Spleen (tissue), 11 donors: ENCODE measurements at regions not wholly inside any gene's neighbourhood (a gene's known extent, or its start where the extent isn't known, plus 50 kb on each side); places are given as distances from the start of the nearest gene placed in this dataset.

Experiments used
- DNase-seq: peaks from one replicate; pipeline ENCODE4 v3.0.0-alpha.2; 2020
- H3K27ac ChIP-seq, 8 donors: fragments of 200-600 bp; sonication (generic) in 7 of 8; 1 replicate in 4 of 8; 2 replicates in 4 of 8; pipeline versions ENCODE4 v1.5.0 to v1.8.0; 2016 to 2021; ENCODE audit warnings: inconsistent platforms in 4 of 8, mild to moderate bottlenecking in 4 of 8, moderate library complexity in 1 of 8
- H3K27me3 ChIP-seq, 7 donors: fragments of 200-600 bp; sonication (generic) in 6 of 7; replicated peaks in 1 of 7; 1 replicate in 4 of 7; 2 replicates in 3 of 7; pipeline versions ENCODE4 v1.5.0 to v1.8.0; 2016 to 2021; ENCODE audit warnings: inconsistent platforms in 3 of 7, mild to moderate bottlenecking in 1 of 7
- H3K36me3 ChIP-seq, 6 donors: fragments of 200-600 bp; sonication (generic) in 5 of 6; 1 replicate in 4 of 6; 2 replicates in 2 of 6; pipeline versions ENCODE4 v1.5.0 to v1.8.0; 2016 to 2021; ENCODE audit warnings: inconsistent platforms in 2 of 6
- H3K4me1 ChIP-seq, 6 donors: fragments of 200-600 bp; sonication (generic) in 5 of 6; 1 replicate in 3 of 6; 2 replicates in 3 of 6; pipeline versions ENCODE4 v1.5.0 to v1.8.0; 2016 to 2021; ENCODE audit warnings: inconsistent platforms in 3 of 6
- H3K4me3 ChIP-seq, 8 donors: fragments of 200-600 bp; sonication (generic) in 7 of 8; 1 replicate in 4 of 8; 2 replicates in 4 of 8; pipeline versions ENCODE4 v1.5.0 to v1.8.0; 2016 to 2021; ENCODE audit warnings: inconsistent platforms in 4 of 8, mild to moderate bottlenecking in 4 of 8, moderate library complexity in 2 of 8
- H3K9me3 ChIP-seq, 8 donors: fragments of 200-600 bp; sonication (generic) in 7 of 8; 1 replicate in 4 of 8; 2 replicates in 4 of 8; pipeline versions ENCODE4 v1.5.0 to v1.8.0; 2016 to 2021; ENCODE audit warnings: inconsistent platforms in 4 of 8
- POLR2A ChIP-seq, 3 donors: fragments of 450-650 bp; IDR thresholded peaks; one replicate each; pipeline ENCODE4 v1.5.1; 2017; ENCODE audit warnings: antibody characterized with exemption in 3 of 3, mild to moderate bottlenecking in 1 of 3
- POLR2AphosphoS5 ChIP-seq, 3 donors: sonication (generic); formaldehyde crosslinking; IDR thresholded peaks; one replicate each; pipeline ENCODE4 v1.5.1; 2017; ENCODE audit warnings: antibody characterized with exemption in 3 of 3
- WGBS, 5 donors: extraction: QIAGEN DNeasy Blood & Tissue Kit in 3 of 5; methylation state at CpG; one replicate each; pipeline versions ENCODE4 v1.1.5 to v1.1.7; 2013 to 2018; 5-methylcytosine and 5-hydroxymethylcytosine counted together
- intact Hi-C: fragments of 100-400 bp; cut with DNase I; formaldehyde crosslinking; loops from one replicate; pipeline ENCODE4 v1.15.0; 2023; ENCODE audit warnings: low total_unique reads
- TF ChIP-seq, protein P1 (sequence below), 11 experiments: fragments of 200-600 bp in 7 of 11; fragments of 450-650 bp in 4 of 11; sonication (generic) in 4 of 11; IDR thresholded peaks in 8 of 11; conservative IDR thresholded peaks in 3 of 11; 1 replicate in 7 of 11; 2 replicates in 4 of 11; pipeline versions ENCODE4 v1.4.0 to v1.8.0; 2016 to 2021; ENCODE audit warnings: antibody characterized with exemption in 11 of 11, inconsistent platforms in 4 of 11, mild to moderate bottlenecking in 1 of 11
- donor health status: healthy with polysubstance abuse.
- donor health status: DM: no; HTN: no; CAD: no; lungs with moderate emphysema.
- donor health status: DM: no; HTN: no; CAD: no.
- donor health status: Bipolar disorder and iron deficiency.
- donor health status: healthy.
- donor health status: DM: no; HTN: no; CAD: no.
- donor health status: DM: yes; HTN: yes; CAD: no.

DNA sequence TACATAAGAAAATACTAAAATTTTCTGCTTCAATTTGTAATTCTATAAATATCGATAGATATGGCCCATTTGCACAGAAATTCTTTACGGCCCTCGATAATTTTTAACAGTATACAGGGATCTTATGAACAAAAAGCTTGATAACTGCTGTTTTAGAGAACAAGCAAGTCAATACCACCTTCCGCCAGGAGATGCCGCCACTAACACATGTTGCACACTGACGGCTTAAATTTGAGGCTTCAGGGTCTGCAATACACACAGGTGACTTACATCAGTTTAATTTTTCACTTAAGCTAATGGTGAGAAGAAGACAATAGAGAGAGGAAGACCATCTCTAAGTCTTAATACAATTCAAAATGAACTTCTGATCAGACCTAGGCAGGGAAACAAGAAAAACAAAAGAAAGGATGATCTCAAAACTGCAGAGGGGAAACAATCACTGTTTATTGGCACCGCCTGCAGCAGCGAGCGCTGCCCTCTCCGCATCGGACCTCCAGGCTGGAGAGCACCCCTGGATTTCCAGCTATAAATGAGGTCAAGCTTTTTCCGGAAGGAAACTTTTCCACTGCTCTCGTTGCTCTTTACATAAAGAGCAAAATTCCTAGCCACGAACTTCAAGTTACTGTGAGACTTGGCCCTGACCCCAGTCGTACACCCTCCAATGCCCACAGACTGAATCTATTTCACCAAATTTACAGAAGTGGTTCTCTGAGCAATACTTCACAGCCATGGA, 53.9 kb downstream of the OTOR start:
- Histone ChIP-seq H3K4me3 (no peak overlapping the region), H3K36me3 (no peaks in the 10 kb centered on the region), H3K27me3 (peaks cover 0 to 88% (median 16%) of the 10 kb centered on the region in 7 donors), H3K4me1 (peaks cover 0 to 5% (median 0%) of the 10 kb centered on the region in 6 donors), H3K9me3 (no peaks in the 10 kb centered on the region), H3K27ac (no peak overlapping the region)
- 35 to 46% (median 43%) methylated on average over 15 of the region's 15 CpGs for WGBS, 5 donors
- intact Hi-C loops: loop anchor here (2.0 kb wide), 1 partner anchor 629 kb away; no protein-coding TSS in a partner anchor
- TF ChIP-seq, protein P1, sequence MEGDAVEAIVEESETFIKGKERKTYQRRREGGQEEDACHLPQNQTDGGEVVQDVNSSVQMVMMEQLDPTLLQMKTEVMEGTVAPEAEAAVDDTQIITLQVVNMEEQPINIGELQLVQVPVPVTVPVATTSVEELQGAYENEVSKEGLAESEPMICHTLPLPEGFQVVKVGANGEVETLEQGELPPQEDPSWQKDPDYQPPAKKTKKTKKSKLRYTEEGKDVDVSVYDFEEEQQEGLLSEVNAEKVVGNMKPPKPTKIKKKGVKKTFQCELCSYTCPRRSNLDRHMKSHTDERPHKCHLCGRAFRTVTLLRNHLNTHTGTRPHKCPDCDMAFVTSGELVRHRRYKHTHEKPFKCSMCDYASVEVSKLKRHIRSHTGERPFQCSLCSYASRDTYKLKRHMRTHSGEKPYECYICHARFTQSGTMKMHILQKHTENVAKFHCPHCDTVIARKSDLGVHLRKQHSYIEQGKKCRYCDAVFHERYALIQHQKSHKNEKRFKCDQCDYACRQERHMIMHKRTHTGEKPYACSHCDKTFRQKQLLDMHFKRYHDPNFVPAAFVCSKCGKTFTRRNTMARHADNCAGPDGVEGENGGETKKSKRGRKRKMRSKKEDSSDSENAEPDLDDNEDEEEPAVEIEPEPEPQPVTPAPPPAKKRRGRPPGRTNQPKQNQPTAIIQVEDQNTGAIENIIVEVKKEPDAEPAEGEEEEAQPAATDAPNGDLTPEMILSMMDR (IDR thresholded peaks at IDR 0.05 in 8 of 11, conservative IDR thresholded peaks at IDR 0.05 in 3 of 11): peak in 10 of 11 experiments; percentile 27 to 80 (median 64)
- TF ChIP-seq POLR2AphosphoS5 (IDR thresholded peaks at IDR 0.05) (no peak), POLR2A (IDR thresholded peaks at IDR 0.05) (no peak)
- no peak for DNase-seq

DNA sequence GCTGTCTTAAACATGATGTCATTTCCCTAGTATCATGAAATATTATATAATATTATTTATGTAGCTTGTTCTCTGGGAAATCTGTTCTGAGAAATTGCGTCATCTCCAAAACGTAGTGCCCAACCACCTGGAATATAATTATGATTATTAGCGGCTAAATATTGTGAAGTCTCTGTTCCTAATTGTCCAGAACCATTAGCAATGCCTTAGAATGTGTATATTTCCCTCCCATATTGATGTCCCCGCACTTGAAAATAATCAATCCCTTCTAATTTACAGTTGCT, 54.4 kb downstream of the OTOR start:
- peaks cover 0 to 88% (median 16%) of the 10 kb centered on the region in 7 donors for H3K27me3 ChIP-seq
- H3K27ac ChIP-seq: no peak overlapping the region
- DNase-seq: no peak
- H3K9me3 ChIP-seq: no peaks in the 10 kb centered on the region
- no peak for TF ChIP-seq POLR2A (IDR thresholded peaks at IDR 0.05)
- no peak for TF ChIP-seq POLR2AphosphoS5 (IDR thresholded peaks at IDR 0.05)
- TF ChIP-seq, protein P1 (IDR thresholded peaks at IDR 0.05 in 8 of 11, conservative IDR thresholded peaks at IDR 0.05 in 3 of 11): no peak
- no peak overlapping the region for H3K4me3 ChIP-seq
- intact Hi-C loops: loop anchor here (2.0 kb wide), 1 partner anchor 628 kb away; no protein-coding TSS in a partner anchor
- 58 to 79% (median 67%) methylated on average over 4 of the region's 4 CpGs for WGBS, 5 donors
- peaks cover 0 to 5% (median 0%) of the 10 kb centered on the region in 6 donors for H3K4me1 ChIP-seq
- no peaks in the 10 kb centered on the region for H3K36me3 ChIP-seq

DNA sequence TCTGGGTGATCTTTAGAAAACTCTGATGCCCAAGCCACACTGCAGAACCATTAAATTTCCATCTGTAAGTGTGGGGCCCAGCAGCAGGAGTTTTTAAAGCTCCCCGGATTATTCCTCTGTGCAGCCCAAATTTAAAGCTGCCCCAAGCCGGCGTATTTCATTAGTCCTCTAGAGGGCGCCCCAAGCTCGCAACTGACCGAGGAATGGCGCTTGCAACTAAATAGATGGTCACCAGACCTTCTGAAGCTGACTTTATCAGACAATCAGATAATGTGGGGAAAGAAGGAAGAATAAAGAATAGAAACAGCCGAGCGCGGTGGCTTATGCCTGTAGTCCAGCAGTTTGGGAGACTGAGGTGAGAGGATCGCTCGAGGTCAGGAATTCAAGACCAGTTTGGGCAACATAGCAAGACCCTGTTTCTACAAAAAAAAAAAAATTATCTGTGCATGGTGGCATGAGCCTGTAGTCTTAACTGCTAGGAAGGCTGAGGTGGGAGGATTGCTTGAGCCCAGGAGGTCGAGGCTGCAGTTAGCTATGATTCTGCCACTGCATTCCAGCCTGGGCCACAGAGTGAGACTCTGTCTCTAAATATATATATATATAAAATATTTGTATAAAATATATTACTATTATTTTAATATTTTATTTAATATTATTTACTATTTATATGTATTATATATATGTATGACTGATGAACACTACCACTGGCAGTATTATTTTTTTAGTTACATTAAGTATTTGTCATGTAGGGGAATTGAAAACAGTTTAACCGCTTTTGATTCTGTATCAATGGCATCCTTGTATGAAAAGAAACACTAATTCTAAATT, 56.0 kb downstream of the OTOR start:
- 19 to 22% (median 21%) methylated on average over 14 of the region's 14 CpGs for WGBS, 5 donors
- no peaks in the 10 kb centered on the region for H3K9me3 ChIP-seq
- no peaks in the 10 kb centered on the region for H3K36me3 ChIP-seq
- peaks cover 0 to 85% (median 16%) of the 10 kb centered on the region in 7 donors for H3K27me3 ChIP-seq
- peaks cover 0 to 5% (median 0%) of the 10 kb centered on the region in 6 donors for H3K4me1 ChIP-seq
- H3K4me3 ChIP-seq: no peak overlapping the region
- no peak overlapping the region for H3K27ac ChIP-seq
- intact Hi-C loops: loop anchor here (2.0 kb wide), 1 partner anchor 627 kb away; no protein-coding TSS in a partner anchor
- TF ChIP-seq POLR2A (IDR thresholded peaks at IDR 0.05) (no peak), POLR2AphosphoS5 (IDR thresholded peaks at IDR 0.05) (no peak)
- TF ChIP-seq, protein P1 (IDR thresholded peaks at IDR 0.05 in 8 of 11, conservative IDR thresholded peaks at IDR 0.05 in 3 of 11): peak in 9 of 11 experiments; percentile 37 to 78 (median 72)
- DNase-seq: no peak

DNA sequence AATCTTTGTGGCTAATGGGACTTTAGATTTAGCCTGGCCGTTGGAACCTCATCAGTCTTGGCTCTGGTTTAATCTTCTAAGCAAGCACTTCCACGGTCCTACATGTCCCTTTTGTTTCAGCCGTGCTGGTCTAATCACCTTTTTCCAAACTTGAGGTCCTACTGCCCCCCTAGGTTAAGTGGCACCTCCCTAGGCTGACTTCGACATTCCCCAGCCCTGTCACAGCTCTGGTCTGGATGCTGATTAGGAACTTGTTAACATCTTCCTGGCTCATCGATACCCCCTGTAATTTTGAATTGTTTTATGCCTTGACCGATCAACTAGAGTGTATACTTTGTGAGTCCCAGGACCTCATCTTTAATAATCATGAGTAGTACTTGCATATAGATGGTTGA, 56.6 kb downstream of the OTOR start:
- no peak overlapping the region for H3K4me3 ChIP-seq
- DNase-seq: no peak
- TF ChIP-seq POLR2AphosphoS5 (IDR thresholded peaks at IDR 0.05) (no peak), POLR2A (IDR thresholded peaks at IDR 0.05) (no peak)
- TF ChIP-seq, protein P1 (IDR thresholded peaks at IDR 0.05 in 8 of 11, conservative IDR thresholded peaks at IDR 0.05 in 3 of 11): no peak
- peaks cover 0 to 5% (median 0%) of the 10 kb centered on the region in 6 donors for H3K4me1 ChIP-seq
- peaks cover 0 to 81% (median 16%) of the 10 kb centered on the region in 7 donors for H3K27me3 ChIP-seq
- WGBS, 5 donors: 60 to 68% (median 66%) methylated on average over 6 of the region's 6 CpGs
- H3K36me3 ChIP-seq: no peaks in the 10 kb centered on the region
- no peak overlapping the region for H3K27ac ChIP-seq
- H3K9me3 ChIP-seq: no peaks in the 10 kb centered on the region
- intact Hi-C loops: no loop called here
